Amniotic stem cell (primary cell): ENCODE measurements at regions not wholly inside any gene's neighbourhood (a gene's known extent, or its start where the extent isn't known, plus 50 kb on each side); places are given as distances from the start of the nearest gene placed in this dataset.
"Not testable (repeated sequence)": the region's sequence is repeated elsewhere in the genome, so short reads cannot be mapped to it uniquely, and the experiment has no call there.

ENCODE experiments used
- DNase-seq: peaks from one replicate; lab custom pipeline; 2025; lab: John Stamatoyannopoulos, UW

- no peak for DNase-seq
Observed at GRCh38 chr6:163718537-163718936, 304.0 kb downstream of the QKI start.

- no peak for DNase-seq
Observed at GRCh38 chr6:163717106-163717764, 302.7 kb downstream of the QKI start.

- no peak for DNase-seq
Observed at GRCh38 chr6:163716690-163717089, 302.2 kb downstream of the QKI start.

- no peak for DNase-seq
Observed at GRCh38 chr6:163715846-163716245, 301.3 kb downstream of the QKI start.

- no peak for DNase-seq
Observed at GRCh38 chr6:163714179-163714578, 299.7 kb downstream of the QKI start.

GRCh38 chr6:163712981-163713380, 298.5 kb downstream of the QKI start:
- no peak for DNase-seq

- no peak for DNase-seq
Observed at GRCh38 chr6:163712566-163712961, 298.0 kb downstream of the QKI start.

GRCh38 chr6:163711615-163712565, 297.4 kb downstream of the QKI start:
- DNase-seq = no peak

- DNase-seq = no peak
Observed at GRCh38 chr6:163710532-163711470, 296.3 kb downstream of the QKI start.

- no peak for DNase-seq
Observed at GRCh38 chr6:163709693-163710092, 295.2 kb downstream of the QKI start.

GRCh38 chr6:163709255-163709654, 294.7 kb downstream of the QKI start:
- DNase-seq = no peak

GRCh38 chr6:163708466-163708865, 293.9 kb downstream of the QKI start:
- DNase-seq = no peak

GRCh38 chr6:163707387-163708355, 293.2 kb downstream of the QKI start:
- DNase-seq = no peak

- no peak for DNase-seq
Observed at GRCh38 chr6:163706500-163707087, 292.1 kb downstream of the QKI start.

GRCh38 chr6:163705923-163706322, 291.4 kb downstream of the QKI start:
- DNase-seq = no peak

- no peak for DNase-seq
Observed at GRCh38 chr6:163702736-163703135, 288.2 kb downstream of the QKI start.

GRCh38 chr6:163701762-163702161, 287.2 kb downstream of the QKI start:
- no peak for DNase-seq

- DNase-seq = no peak
Observed at GRCh38 chr6:163698086-163698485, 283.6 kb downstream of the QKI start.

GRCh38 chr6:163696311-163696710, 281.8 kb downstream of the QKI start:
- DNase-seq = not testable (repeated sequence)

GRCh38 chr6:163695414-163695864, 280.9 kb downstream of the QKI start:
- DNase-seq = peak; percentile 19
